Cardiac muscle cell (in vitro differentiated cells and primary cell): ENCODE measurements at regions not wholly inside any gene's neighbourhood (a gene's known extent, or its start where the extent isn't known, plus 50 kb on each side); places are given as distances from the start of the nearest gene placed in this dataset.

Experiments
- DNase-seq, 2 donors: peaks; one replicate each; pipeline versions ENCODE4 v3.0.0 to v3.0.0-alpha.2; 2010 to 2017; ENCODE audit warnings: low read depth in 1 of 2, low spot score in 1 of 2
- H3K27ac ChIP-seq: fragments of 200-600 bp; sonication (generic); 2 replicates; pipeline ENCODE4 v1.5.1; 2016
- H3K27me3 ChIP-seq: fragments of 200-600 bp; sonication (generic); 2 replicates; pipeline ENCODE4 v1.6.0; 2016; ENCODE audit warnings: control low read depth
- H3K36me3 ChIP-seq: fragments of 200-600 bp; sonication (generic); 2 replicates; pipeline ENCODE4 v1.5.1; 2016; ENCODE audit warnings: control low read depth
- H3K4me1 ChIP-seq: fragments of 200-600 bp; sonication (generic); 2 replicates; pipeline ENCODE4 v1.8.1; 2017; ENCODE audit warnings: low read depth, mild to moderate bottlenecking, mixed run types
- H3K4me3 ChIP-seq: fragments of 200-600 bp; sonication (generic); 2 replicates; pipeline ENCODE4 v1.5.1; 2016; ENCODE audit warnings: mild to moderate bottlenecking
- H3K9me3 ChIP-seq: fragments of 200-600 bp; sonication (generic); 2 replicates; pipeline ENCODE4 v1.5.1; 2017; ENCODE audit warnings: low read depth, mild to moderate bottlenecking, control low read depth
- TF ChIP-seq, protein P1 (sequence below): IDR thresholded peaks from 2 replicates; pipeline ENCODE4 v1.5.1; 2012; ENCODE audit warnings: low read depth, mild to moderate bottlenecking, low read length

DNA sequence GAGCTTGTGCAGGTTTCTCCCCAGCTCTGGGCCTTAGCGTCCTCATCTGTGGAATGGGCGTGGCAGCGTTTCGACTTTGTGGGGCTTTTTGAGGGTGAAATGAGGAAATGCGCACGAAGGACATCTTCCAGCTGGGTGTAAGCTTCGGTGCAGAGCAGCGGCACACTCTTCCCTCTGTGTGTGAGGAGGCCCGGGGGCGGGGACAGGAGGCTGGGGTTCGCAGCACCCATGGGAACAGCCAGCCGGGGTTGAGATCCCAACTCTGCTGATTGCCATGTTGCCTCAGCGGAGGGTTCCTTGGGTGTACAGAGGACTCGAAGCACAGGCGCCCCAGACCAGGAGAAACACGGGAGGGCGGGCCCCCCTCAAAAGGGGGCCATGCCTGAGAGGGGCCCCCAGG lies 265.6 kb downstream of the NSG2 start:
- no peak for DNase-seq
- H3K27me3 ChIP-seq = no peaks in the 10 kb centered on the region
- H3K36me3 ChIP-seq = no peaks in the 10 kb centered on the region
- H3K9me3 ChIP-seq = no peaks in the 10 kb centered on the region
- H3K4me3 ChIP-seq = no peak overlapping the region
- no peaks in the 10 kb centered on the region for H3K4me1 ChIP-seq
- no peak overlapping the region for H3K27ac ChIP-seq
- TF ChIP-seq, protein P1, sequence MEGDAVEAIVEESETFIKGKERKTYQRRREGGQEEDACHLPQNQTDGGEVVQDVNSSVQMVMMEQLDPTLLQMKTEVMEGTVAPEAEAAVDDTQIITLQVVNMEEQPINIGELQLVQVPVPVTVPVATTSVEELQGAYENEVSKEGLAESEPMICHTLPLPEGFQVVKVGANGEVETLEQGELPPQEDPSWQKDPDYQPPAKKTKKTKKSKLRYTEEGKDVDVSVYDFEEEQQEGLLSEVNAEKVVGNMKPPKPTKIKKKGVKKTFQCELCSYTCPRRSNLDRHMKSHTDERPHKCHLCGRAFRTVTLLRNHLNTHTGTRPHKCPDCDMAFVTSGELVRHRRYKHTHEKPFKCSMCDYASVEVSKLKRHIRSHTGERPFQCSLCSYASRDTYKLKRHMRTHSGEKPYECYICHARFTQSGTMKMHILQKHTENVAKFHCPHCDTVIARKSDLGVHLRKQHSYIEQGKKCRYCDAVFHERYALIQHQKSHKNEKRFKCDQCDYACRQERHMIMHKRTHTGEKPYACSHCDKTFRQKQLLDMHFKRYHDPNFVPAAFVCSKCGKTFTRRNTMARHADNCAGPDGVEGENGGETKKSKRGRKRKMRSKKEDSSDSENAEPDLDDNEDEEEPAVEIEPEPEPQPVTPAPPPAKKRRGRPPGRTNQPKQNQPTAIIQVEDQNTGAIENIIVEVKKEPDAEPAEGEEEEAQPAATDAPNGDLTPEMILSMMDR = no peak

DNA sequence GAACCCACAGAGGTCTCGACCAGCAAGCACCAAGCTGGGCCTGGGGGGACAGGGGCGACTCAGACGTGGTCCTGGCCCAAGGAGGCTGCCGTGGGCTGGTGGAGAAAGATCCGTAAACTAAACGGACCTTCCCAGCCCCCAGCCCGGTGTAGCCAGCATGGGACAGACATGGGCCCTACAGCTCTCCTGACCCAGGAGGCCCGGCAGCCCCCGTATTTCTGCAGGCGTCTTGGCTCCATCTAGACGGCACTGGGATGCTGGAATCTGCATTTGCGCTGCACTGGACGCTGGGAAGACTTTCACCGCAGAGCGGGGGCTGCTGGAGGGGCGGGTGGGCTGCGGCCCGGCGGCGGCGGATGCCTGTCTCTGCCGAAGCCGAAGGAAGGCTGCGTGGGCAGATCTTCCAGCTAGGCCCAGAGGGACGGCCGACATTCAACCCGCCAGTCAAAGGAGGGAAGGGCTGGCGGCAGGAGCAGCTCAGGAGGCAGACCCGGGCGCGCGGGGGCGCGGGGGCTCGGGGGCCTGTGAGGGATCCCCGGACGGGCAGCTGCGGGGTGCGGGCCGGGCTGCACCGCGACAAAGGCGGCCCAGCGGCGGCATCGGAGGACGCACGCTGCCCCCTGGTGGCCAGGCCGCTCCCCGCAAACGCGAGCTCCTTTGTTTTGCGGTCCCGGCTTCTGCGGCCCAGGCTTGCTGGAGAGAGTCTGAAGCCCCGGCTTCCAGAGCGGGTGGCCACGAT lies 266.2 kb downstream of the NSG2 start:
- Histone ChIP-seq H3K36me3 (no peaks in the 10 kb centered on the region), H3K9me3 (no peaks in the 10 kb centered on the region), H3K4me3 (peak overlapping the region; percentile 48), H3K27me3 (no peaks in the 10 kb centered on the region), H3K4me1 (no peaks in the 10 kb centered on the region), H3K27ac (no peak overlapping the region)
- TF ChIP-seq, protein P1 = peak; percentile 69
- DNase-seq = peak; percentile 74 to 83

DNA sequence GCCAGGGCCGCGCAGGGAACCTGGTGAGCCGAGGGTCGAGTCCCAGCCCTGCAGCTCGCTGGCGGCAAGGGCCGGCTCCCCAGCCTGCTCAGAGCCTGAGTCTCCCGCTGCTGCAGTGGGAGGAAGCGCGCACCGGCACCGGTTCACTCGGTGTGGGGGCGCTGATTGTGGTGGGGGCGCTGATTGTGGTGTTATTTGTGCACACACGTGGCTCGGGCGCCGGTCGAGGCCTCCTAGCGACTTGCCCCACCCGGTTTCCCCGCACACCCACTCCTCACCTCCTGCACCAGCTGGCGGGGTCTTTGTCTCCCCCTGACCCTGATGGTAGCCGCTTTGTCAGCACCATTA lies 266.7 kb downstream of the NSG2 start:
- DNase-seq = no peak
- Histone ChIP-seq H3K27ac (no peak overlapping the region), H3K4me3 (no peak overlapping the region), H3K4me1 (no peaks in the 10 kb centered on the region), H3K36me3 (no peaks in the 10 kb centered on the region), H3K9me3 (no peaks in the 10 kb centered on the region), H3K27me3 (no peaks in the 10 kb centered on the region)
- TF ChIP-seq, protein P1 = no peak

DNA sequence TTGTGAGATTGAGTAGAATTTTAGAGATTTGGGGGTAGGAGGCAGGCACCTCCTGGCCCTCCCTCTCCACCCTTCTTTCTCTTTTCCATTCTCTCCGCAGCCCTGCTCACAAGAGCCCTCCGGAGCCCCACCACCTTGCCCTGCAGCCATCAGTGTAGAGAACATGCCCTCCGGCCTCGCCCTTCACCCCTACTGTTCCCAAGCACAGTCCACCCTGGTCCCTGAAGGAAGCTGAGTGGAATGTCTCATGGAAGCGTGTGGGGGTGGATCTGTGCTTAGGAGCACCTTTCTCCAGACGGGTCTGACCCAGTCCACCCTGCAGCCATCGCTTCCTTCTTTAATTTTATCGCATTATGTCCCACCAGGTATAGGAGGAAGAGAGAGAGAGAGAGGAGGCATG lies 267.1 kb downstream of the NSG2 start:
- DNase-seq = no peak
- Histone ChIP-seq H3K4me3 (no peak overlapping the region), H3K36me3 (no peaks in the 10 kb centered on the region), H3K9me3 (no peaks in the 10 kb centered on the region), H3K27ac (no peak overlapping the region), H3K27me3 (peaks cover 3% of the 10 kb centered on the region), H3K4me1 (no peaks in the 10 kb centered on the region)
- TF ChIP-seq, protein P1 = no peak

DNA sequence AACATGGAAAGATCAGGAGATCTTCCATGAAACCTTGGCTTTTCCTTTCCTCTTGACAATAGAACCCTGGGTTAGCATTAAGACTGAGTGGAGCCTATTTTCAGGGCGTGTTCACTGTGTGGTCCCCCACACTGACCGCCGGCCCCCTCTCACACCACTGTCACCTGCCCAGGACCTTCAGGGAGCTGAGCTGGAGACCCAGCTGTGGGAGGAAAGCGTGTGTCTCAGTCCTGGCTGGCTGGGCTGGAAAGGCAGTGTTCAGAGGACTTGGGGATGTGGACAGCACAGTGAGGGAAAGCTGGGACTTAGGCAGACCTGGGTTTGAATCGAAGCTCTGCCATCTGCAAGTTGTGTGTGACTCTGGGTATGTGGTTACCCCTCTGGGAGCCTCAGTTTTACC lies 268.1 kb downstream of the NSG2 start:
- DNase-seq = no peak
- TF ChIP-seq, protein P1 = no peak
- Histone ChIP-seq H3K9me3 (no peaks in the 10 kb centered on the region), H3K4me3 (no peak overlapping the region), H3K4me1 (no peaks in the 10 kb centered on the region), H3K27ac (no peak overlapping the region), H3K27me3 (peaks cover 11% of the 10 kb centered on the region), H3K36me3 (no peaks in the 10 kb centered on the region)
